Mesothelial cell of epicardium (in vitro differentiated cells): ENCODE measurements at regions not wholly inside any gene's neighbourhood (a gene's known extent, or its start where the extent isn't known, plus 50 kb on each side); places are given as distances from the start of the nearest gene placed in this dataset.

Experiments used
- DNase-seq, 2 experiments: peaks; one replicate each; pipeline ENCODE4 v3.0.0; 2021; ENCODE audit warnings: low spot score in 2 of 2; ENCODE audit not compliant: unreplicated experiment in 2 of 2
- H3K27ac Mint-ChIP-seq: 2 replicates; pipeline ENCODE4 v1.8.0; 2021; ENCODE audit warnings: mixed read lengths
- H3K27me3 Mint-ChIP-seq: 2 replicates; pipeline ENCODE4 v1.8.0; 2021; ENCODE audit warnings: low read depth, mixed read lengths
- H3K36me3 Mint-ChIP-seq: 2 replicates; pipeline ENCODE4 v1.8.0; 2021; ENCODE audit warnings: mixed read lengths
- H3K4me1 Mint-ChIP-seq: 2 replicates; pipeline ENCODE4 v1.8.0; 2021; ENCODE audit warnings: mixed read lengths
- H3K4me3 Mint-ChIP-seq: 2 replicates; pipeline ENCODE4 v1.8.0; 2021; ENCODE audit warnings: mild to moderate bottlenecking, moderate library complexity, mixed read lengths
- H3K9me3 Mint-ChIP-seq: 2 replicates; pipeline ENCODE4 v1.8.0; 2021; ENCODE audit warnings: mixed read lengths
- CTCF ChIP-seq: fragments of 200-600 bp; sonication (generic); IDR thresholded peaks from one replicate; pipeline ENCODE4 v1.5.0; 2021; ENCODE audit warnings: antibody characterized with exemption; ENCODE audit not compliant: unreplicated experiment

GRCh38 chr18:67290421-67290820, 226.1 kb downstream of the DSEL start:
- no peak overlapping the region for H3K27ac Mint-ChIP-seq
- peaks cover 4% of the 10 kb centered on the region for H3K27me3 Mint-ChIP-seq
- peaks cover 24% of the 10 kb centered on the region for H3K9me3 Mint-ChIP-seq
- TF ChIP-seq CTCF = no peak
- H3K36me3 Mint-ChIP-seq = no peaks in the 10 kb centered on the region
- no peaks in the 10 kb centered on the region for H3K4me1 Mint-ChIP-seq
- no peak for DNase-seq
- no peak overlapping the region for H3K4me3 Mint-ChIP-seq

DNA sequence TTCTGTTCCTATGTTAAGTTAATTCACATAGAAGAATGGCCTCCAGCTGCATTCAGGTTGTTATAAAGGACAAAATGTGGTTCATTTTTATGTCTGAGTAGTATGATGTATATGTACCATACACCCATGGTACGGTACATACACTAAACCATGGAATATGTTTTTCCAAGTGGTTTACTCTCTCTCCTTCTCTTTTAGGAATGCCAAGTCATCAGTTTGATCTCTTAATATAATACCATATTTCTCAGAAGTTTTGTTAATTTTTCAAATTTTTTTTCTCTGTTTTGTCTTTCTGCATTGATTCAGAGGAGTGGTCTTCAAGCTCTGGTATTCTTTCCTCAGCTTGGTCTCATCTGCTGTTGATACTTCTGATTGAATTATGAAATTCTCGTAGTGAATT, 230.9 kb downstream of the DSEL start:
- DNase-seq = no peak
- Mint-ChIP-seq H3K4me1 (peaks cover 4% of the 10 kb centered on the region), H3K36me3 (no peaks in the 10 kb centered on the region), H3K4me3 (no peak overlapping the region), H3K27ac (no peak overlapping the region), H3K27me3 (peaks cover 4% of the 10 kb centered on the region), H3K9me3 (no peaks in the 10 kb centered on the region)
- TF ChIP-seq CTCF = no peak

- DNase-seq = no peak
- Mint-ChIP-seq H3K9me3 (no peaks in the 10 kb centered on the region), H3K36me3 (no peaks in the 10 kb centered on the region), H3K4me3 (no peak overlapping the region), H3K27me3 (peaks cover 4% of the 10 kb centered on the region), H3K4me1 (peaks cover 7% of the 10 kb centered on the region), H3K27ac (no peak overlapping the region)
- TF ChIP-seq CTCF = no peak
Observed at GRCh38 chr18:67282796-67283195, 233.7 kb downstream of the DSEL start.

- no peak for TF ChIP-seq CTCF
- peaks cover under 1% of the 10 kb centered on the region for H3K27me3 Mint-ChIP-seq
- no peak for DNase-seq
- H3K4me3 Mint-ChIP-seq = no peak overlapping the region
- H3K36me3 Mint-ChIP-seq = no peaks in the 10 kb centered on the region
- no peaks in the 10 kb centered on the region for H3K9me3 Mint-ChIP-seq
- peaks cover 7% of the 10 kb centered on the region for H3K4me1 Mint-ChIP-seq
- no peak overlapping the region for H3K27ac Mint-ChIP-seq
Observed at GRCh38 chr18:67281746-67282145, 234.8 kb downstream of the DSEL start.

DNA sequence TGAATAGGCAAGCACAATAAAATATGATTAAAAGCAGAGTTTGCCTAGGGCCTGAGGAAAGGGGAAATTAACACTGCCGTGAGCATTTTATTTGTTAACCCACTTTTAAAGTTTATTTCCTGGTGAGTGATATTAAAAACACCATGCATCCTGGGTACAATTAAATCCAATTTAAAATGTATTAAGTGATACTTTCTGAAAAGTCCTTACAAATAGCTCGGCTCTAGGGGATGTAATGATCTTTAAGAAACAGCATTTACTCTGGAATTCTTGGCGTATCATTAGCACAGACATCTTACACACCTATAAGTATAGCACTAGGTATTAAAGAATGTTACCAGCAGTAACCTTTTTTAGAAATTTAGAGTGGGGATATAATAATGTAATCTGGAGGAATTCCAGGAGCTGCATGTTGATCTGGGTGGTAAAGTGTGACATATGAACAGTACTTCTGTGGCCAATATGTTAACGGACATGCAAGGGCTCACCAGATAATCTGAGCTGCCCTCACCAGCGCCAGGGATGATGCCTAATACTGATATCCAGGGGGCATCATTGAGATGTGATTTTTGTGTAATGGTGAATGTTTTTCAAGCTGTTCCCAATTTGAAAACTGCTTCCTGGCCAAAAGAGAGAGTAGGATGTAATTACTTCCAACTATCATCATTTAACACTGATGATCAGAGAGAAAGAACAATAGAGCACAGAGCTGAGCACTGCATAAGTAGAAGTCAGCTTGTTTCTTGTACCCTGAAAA, 235.9 kb downstream of the DSEL start:
- peaks cover 7% of the 10 kb centered on the region for H3K4me1 Mint-ChIP-seq
- no peaks in the 10 kb centered on the region for H3K9me3 Mint-ChIP-seq
- no peak for TF ChIP-seq CTCF
- H3K27ac Mint-ChIP-seq = no peak overlapping the region
- H3K4me3 Mint-ChIP-seq = no peak overlapping the region
- no peak for DNase-seq
- no peaks in the 10 kb centered on the region for H3K27me3 Mint-ChIP-seq
- H3K36me3 Mint-ChIP-seq = no peaks in the 10 kb centered on the region

DNA sequence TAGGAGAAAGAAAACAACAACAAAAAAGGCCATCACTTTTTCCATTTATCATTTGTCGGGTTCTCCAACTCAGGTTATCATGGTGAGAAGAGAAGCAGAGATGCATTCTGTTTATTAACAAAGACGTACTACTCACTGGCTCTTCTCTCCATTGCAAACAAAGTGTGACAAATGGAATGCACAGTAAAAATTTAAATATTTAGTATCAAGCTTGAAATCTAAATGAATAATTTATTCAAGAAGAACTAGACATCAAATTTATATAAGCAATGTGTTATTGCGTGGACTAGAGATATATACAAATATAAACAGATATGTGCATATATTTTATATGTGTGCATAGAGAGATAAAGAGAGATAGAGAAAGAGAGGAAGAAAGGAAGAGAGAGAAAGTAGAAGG, 236.5 kb downstream of the DSEL start:
- no peak overlapping the region for H3K4me3 Mint-ChIP-seq
- no peaks in the 10 kb centered on the region for H3K36me3 Mint-ChIP-seq
- H3K27me3 Mint-ChIP-seq = no peaks in the 10 kb centered on the region
- no peak overlapping the region for H3K27ac Mint-ChIP-seq
- H3K9me3 Mint-ChIP-seq = no peaks in the 10 kb centered on the region
- TF ChIP-seq CTCF = no peak
- H3K4me1 Mint-ChIP-seq = peaks cover 7% of the 10 kb centered on the region
- no peak for DNase-seq
